GM23338 (cell line): ENCODE measurements at regions not wholly inside any gene's neighbourhood (a gene's known extent, or its start where the extent isn't known, plus 50 kb on each side); places are given as distances from the start of the nearest gene placed in this dataset.

Experiments used
- ATAC-seq: fragments of 200-7000 bp; cut with Tn5 transposase; 3 replicates; pipeline ENCODE4 v1.9.1; 2020
- DNase-seq: peaks from one replicate; pipeline ENCODE4 v3.0.0-alpha.2; 2015; ENCODE audit warnings: low spot score
- H2AFZ ChIP-seq: fragments of 200-600 bp; sonication (generic); 2 replicates; pipeline ENCODE4 v1.8.0; 2016; ENCODE audit warnings: antibody characterized with exemption, mild to moderate bottlenecking, moderate library complexity
- H3F3A ChIP-seq: fragments of 200-600 bp; sonication (generic); replicated peaks from 2 replicates; pipeline ENCODE4 v1.8.0; 2017; ENCODE audit warnings: antibody characterized with exemption, mixed run types, low read depth
- H3K27ac ChIP-seq: fragments of 200-600 bp; sonication (generic); 2 replicates; pipeline ENCODE4 v1.6.1; 2016; ENCODE audit warnings: low read depth
- H3K27me3 ChIP-seq: fragments of 200-600 bp; sonication (generic); 2 replicates; pipeline ENCODE4 v1.8.0; 2016; ENCODE audit warnings: mild to moderate bottlenecking, mixed run types, moderate library complexity; ENCODE audit not compliant: insufficient read depth
- H3K36me3 ChIP-seq: fragments of 200-600 bp; sonication (generic); 2 replicates; pipeline ENCODE4 v1.8.0; 2016; ENCODE audit warnings: mild to moderate bottlenecking; ENCODE audit not compliant: insufficient read depth
- H3K4me1 ChIP-seq: fragments of 200-600 bp; sonication (generic); 2 replicates; pipeline ENCODE4 v1.8.0; 2016; ENCODE audit warnings: mild to moderate bottlenecking, moderate library complexity; ENCODE audit not compliant: insufficient read depth
- H3K4me2 ChIP-seq: fragments of 200-600 bp; sonication (generic); 2 replicates; pipeline ENCODE4 v1.7.1; 2017; ENCODE audit warnings: mixed run types
- H3K4me3 ChIP-seq: fragments of 200-600 bp; sonication (generic); 2 replicates; pipeline ENCODE4 v1.6.1; 2016; ENCODE audit warnings: mixed run types
- H3K79me2 ChIP-seq: fragments of 200-600 bp; sonication (generic); replicated peaks from 2 replicates; pipeline ENCODE4 v1.8.0; 2017; ENCODE audit warnings: mild to moderate bottlenecking; ENCODE audit not compliant: insufficient read depth
- H3K9me2 ChIP-seq: fragments of 200-600 bp; sonication (generic); 2 replicates; pipeline ENCODE4 v1.8.0; 2017; ENCODE audit not compliant: insufficient read depth
- H4K20me1 ChIP-seq: fragments of 200-600 bp; sonication (generic); replicated peaks from 2 replicates; pipeline ENCODE4 v1.8.0; 2017; ENCODE audit warnings: mild to moderate bottlenecking; ENCODE audit not compliant: insufficient read depth
- H3K27ac Mint-ChIP-seq: 2 replicates; pipeline ENCODE4 v1.8.0; 2020; ENCODE audit warnings: inconsistent platforms, mild to moderate bottlenecking, moderate library complexity, mixed read lengths
- H3K27me3 Mint-ChIP-seq: 3 replicates; pipeline ENCODE4 v1.8.0; 2022; ENCODE audit warnings: low read depth, mild to moderate bottlenecking, moderate library complexity, mixed read lengths, inconsistent platforms; ENCODE audit not compliant: insufficient read depth, poor library complexity
- H3K36me3 Mint-ChIP-seq: 3 replicates; pipeline ENCODE4 v1.8.0; 2021; ENCODE audit warnings: low read depth, mild to moderate bottlenecking, inconsistent platforms, moderate library complexity, mixed read lengths
- H3K4me1 Mint-ChIP-seq: 3 replicates; pipeline ENCODE4 v1.8.0; 2020; ENCODE audit warnings: mild to moderate bottlenecking, inconsistent platforms, mixed read lengths
- H3K4me3 Mint-ChIP-seq: 3 replicates; pipeline ENCODE4 v1.8.0; 2021; ENCODE audit warnings: moderate library complexity, mild to moderate bottlenecking, inconsistent platforms, mixed read lengths
- H3K9me3 Mint-ChIP-seq: 3 replicates; pipeline ENCODE4 v1.8.0; 2020; ENCODE audit warnings: moderate library complexity, mild to moderate bottlenecking, inconsistent platforms, mixed read lengths
- EZH2 ChIP-seq: fragments of 200-600 bp; sonication (generic); IDR thresholded peaks from one replicate; pipeline ENCODE4 v1.8.0; 2017; ENCODE audit warnings: antibody characterized with exemption, mild to moderate bottlenecking, low read depth; ENCODE audit not compliant: unreplicated experiment
- EZH2phosphoT487 ChIP-seq: fragments of 200-600 bp; sonication (generic); IDR thresholded peaks from one replicate; pipeline ENCODE4 v1.8.1; 2018; ENCODE audit warnings: antibody characterized with exemption; ENCODE audit not compliant: unreplicated experiment
- JUNB ChIP-seq: IDR thresholded peaks from one replicate; pipeline ENCODE4 v1.6.1; 2016; ENCODE audit warnings: antibody characterized with exemption; ENCODE audit not compliant: unreplicated experiment
- ZNF331 ChIP-seq: fragments of 250-450 bp; sonication (Bioruptor Pico); IDR thresholded peaks from 2 replicates; pipeline ENCODE4 v1.5.0; 2020; ENCODE audit warnings: low read depth, mild to moderate bottlenecking, moderate library complexity
- TF ChIP-seq, protein P1 (sequence below), 2 experiments: fragments of 200-600 bp in 1 of 2; sonication (generic) in 1 of 2; conservative IDR thresholded peaks; 2 replicates each; pipeline versions ENCODE4 v1.5.1 to v1.6.1; 2016 to 2017; ENCODE audit warnings: antibody characterized with exemption in 2 of 2, low read depth in 2 of 2, mild to moderate bottlenecking in 2 of 2, moderate library complexity in 1 of 2
- TF ChIP-seq, protein P2 (sequence below): IDR thresholded peaks from one replicate; pipeline ENCODE4 v1.6.1; 2018; ENCODE audit warnings: antibody characterized with exemption; ENCODE audit not compliant: unreplicated experiment

DNA sequence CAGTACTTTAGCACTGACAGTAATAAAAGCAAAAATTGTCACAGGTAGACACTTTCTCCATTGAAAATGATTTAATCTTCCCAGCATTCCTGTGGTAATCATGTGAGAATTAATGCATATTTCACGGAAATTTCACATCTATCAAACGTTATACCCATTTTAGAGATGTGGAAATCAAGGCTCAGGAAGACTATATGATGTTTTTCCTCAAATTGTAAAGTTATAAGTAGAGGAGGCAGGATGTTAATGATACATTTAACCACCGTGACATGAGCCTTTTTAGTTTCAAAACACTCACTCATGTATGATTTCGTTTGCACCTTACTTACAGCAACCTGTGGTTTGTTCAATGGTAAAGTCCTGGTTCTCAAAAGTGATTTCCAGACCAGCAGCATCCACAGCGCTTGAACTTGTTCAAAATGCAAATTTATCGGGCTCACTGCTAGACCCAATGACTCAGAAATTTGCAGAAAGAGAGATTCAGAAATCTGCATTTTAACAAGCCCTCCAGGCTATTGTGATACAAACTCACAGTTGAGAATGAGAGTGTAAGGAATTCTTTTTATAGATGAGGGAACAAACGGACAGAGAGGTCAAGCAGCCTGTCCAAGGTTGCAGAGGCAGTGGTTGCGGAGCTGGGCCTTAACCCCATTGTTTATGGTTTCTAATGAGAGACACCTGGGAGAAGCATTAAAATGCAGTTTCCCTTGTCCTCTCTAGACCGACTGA lies 654.8 kb upstream of the TBX3 start:
- peaks cover 9% of the 10 kb centered on the region; the same call in 1 of the 2 replicates for H3K4me1 ChIP-seq
- TF ChIP-seq EZH2phosphoT487 (no peak), JUNB (no peak), EZH2 (no peak)
- TF ChIP-seq, protein P1, sequence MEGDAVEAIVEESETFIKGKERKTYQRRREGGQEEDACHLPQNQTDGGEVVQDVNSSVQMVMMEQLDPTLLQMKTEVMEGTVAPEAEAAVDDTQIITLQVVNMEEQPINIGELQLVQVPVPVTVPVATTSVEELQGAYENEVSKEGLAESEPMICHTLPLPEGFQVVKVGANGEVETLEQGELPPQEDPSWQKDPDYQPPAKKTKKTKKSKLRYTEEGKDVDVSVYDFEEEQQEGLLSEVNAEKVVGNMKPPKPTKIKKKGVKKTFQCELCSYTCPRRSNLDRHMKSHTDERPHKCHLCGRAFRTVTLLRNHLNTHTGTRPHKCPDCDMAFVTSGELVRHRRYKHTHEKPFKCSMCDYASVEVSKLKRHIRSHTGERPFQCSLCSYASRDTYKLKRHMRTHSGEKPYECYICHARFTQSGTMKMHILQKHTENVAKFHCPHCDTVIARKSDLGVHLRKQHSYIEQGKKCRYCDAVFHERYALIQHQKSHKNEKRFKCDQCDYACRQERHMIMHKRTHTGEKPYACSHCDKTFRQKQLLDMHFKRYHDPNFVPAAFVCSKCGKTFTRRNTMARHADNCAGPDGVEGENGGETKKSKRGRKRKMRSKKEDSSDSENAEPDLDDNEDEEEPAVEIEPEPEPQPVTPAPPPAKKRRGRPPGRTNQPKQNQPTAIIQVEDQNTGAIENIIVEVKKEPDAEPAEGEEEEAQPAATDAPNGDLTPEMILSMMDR (conservative IDR thresholded peaks at IDR 0.05; ENCODE audit: low read depth in 2 of 2), result no peak
- ATAC-seq, result peak; percentile 27; the same call in 2 of the 3 replicates

DNA sequence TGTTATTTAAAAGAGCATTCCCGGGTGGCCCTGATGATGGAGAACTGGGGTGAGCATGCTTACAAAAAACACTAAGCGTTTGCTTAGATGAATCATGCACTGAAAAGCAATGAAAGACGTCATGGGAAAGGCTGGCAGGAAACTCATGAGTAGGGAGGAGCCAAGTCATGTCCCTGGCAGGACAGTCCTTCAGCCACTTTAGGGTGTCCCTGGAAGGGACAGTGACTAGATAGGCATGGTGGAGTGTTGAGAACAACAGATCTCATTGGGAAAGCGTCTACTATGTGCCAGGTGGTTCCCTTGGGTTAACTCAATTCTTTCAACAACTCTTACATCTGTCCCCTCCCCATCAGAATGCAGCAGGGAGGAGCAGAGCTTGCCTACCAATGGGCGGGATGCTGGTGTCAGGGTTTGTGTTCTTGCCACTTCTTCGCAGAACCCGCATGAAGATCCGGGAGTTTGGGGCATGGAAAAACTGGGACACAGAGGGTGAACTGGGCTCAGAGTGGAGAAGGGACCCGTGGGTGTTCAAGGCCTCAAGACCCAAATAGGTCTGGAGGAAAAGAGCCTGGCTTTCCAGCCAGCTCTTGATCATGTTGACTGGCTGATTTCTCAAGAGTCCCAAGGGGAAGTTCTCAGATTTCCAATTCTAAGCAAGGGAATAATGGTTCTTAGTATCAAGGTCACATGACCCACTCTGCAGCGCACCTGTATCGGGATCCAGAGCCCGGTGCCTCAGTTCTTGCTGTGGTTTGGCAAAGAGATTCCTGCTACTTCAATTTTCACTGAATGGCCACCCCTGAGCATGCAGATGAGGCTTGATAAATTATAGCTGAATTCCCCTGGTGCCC lies 653.9 kb upstream of the TBX3 start:
- Histone ChIP-seq H3K4me3 (no peak overlapping the region), H3K36me3 (no peaks in the 10 kb centered on the region), H3F3A (no peaks in the 10 kb centered on the region), H3K9me2 (0 out of 2 replicates have a peak, but pooled peaks cover 4% of the 10 kb centered on the region), H3K27me3 (no peaks in the 10 kb centered on the region), H3K27ac (0 out of 2 replicates have a peak overlapping the region, but pooled peaks have one; percentile 6), H3K79me2 (no peaks in the 10 kb centered on the region), H3K4me1 (peaks cover 9% of the 10 kb centered on the region; the same call in 1 of the 2 replicates), H4K20me1 (no peaks in the 10 kb centered on the region), H3K4me2 (no peak overlapping the region), H2AFZ (peak overlapping the region; percentile 94; the same call in 1 of the 2 replicates)
- no peaks in the 10 kb centered on the region for H3K27me3 Mint-ChIP-seq
- DNase-seq, result peak; percentile 31
- no peak overlapping the region for H3K27ac Mint-ChIP-seq
- H3K4me3 Mint-ChIP-seq, result no peak overlapping the region
- H3K4me1 Mint-ChIP-seq, result peaks cover 23% of the 10 kb centered on the region
- peaks cover 9% of the 10 kb centered on the region for H3K9me3 Mint-ChIP-seq
- H3K36me3 Mint-ChIP-seq, result peaks cover 7% of the 10 kb centered on the region; the same call in 2 of the 3 replicates
- peak; percentile 55 for ATAC-seq
- TF ChIP-seq EZH2, result no peak
- TF ChIP-seq ZNF331, result no peak
- TF ChIP-seq, protein P2, sequence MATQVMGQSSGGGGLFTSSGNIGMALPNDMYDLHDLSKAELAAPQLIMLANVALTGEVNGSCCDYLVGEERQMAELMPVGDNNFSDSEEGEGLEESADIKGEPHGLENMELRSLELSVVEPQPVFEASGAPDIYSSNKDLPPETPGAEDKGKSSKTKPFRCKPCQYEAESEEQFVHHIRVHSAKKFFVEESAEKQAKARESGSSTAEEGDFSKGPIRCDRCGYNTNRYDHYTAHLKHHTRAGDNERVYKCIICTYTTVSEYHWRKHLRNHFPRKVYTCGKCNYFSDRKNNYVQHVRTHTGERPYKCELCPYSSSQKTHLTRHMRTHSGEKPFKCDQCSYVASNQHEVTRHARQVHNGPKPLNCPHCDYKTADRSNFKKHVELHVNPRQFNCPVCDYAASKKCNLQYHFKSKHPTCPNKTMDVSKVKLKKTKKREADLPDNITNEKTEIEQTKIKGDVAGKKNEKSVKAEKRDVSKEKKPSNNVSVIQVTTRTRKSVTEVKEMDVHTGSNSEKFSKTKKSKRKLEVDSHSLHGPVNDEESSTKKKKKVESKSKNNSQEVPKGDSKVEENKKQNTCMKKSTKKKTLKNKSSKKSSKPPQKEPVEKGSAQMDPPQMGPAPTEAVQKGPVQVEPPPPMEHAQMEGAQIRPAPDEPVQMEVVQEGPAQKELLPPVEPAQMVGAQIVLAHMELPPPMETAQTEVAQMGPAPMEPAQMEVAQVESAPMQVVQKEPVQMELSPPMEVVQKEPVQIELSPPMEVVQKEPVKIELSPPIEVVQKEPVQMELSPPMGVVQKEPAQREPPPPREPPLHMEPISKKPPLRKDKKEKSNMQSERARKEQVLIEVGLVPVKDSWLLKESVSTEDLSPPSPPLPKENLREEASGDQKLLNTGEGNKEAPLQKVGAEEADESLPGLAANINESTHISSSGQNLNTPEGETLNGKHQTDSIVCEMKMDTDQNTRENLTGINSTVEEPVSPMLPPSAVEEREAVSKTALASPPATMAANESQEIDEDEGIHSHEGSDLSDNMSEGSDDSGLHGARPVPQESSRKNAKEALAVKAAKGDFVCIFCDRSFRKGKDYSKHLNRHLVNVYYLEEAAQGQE, result no peak

More for the DNA sequence above, 654.8 kb upstream of the TBX3 start:
- Mint-ChIP-seq H3K27ac (no peak overlapping the region), H3K4me1 (peaks cover 23% of the 10 kb centered on the region), H3K27me3 (no peaks in the 10 kb centered on the region), H3K4me3 (no peak overlapping the region), H3K36me3 (peaks cover 7% of the 10 kb centered on the region; the same call in 2 of the 3 replicates), H3K9me3 (peaks cover 13% of the 10 kb centered on the region)
- 0 out of 2 replicates have a peak, but pooled peaks cover 4% of the 10 kb centered on the region for H3K9me2 ChIP-seq
- no peaks in the 10 kb centered on the region for H3K36me3 ChIP-seq
- no peaks in the 10 kb centered on the region for H4K20me1 ChIP-seq
- H2AFZ ChIP-seq, result no peak overlapping the region; the same call in 1 of the 2 replicates
- no peak overlapping the region for H3K4me3 ChIP-seq
- no peak overlapping the region for H3K4me2 ChIP-seq
- H3K27ac ChIP-seq, result no peak overlapping the region
- H3K79me2 ChIP-seq, result no peaks in the 10 kb centered on the region
- H3F3A ChIP-seq, result no peaks in the 10 kb centered on the region
- H3K27me3 ChIP-seq, result no peaks in the 10 kb centered on the region
- peak; percentile 6 for DNase-seq
